CD14-positive monocyte (primary cell): ENCODE measurements at regions not wholly inside any gene's neighbourhood (a gene's known extent, or its start where the extent isn't known, plus 50 kb on each side); places are given as distances from the start of the nearest gene placed in this dataset.

Source experiments
- DNase-seq, 3 donors: peaks; one replicate each; pipeline ENCODE4 v3.0.0-alpha.2; 2011 to 2022
- H2AFZ ChIP-seq: 2 replicates; pipeline ENCODE4 v1.6.0; 2012; ENCODE audit warnings: mild to moderate bottlenecking, low read depth, low read length, inconsistent platforms; ENCODE audit not compliant: insufficient read depth, poor library complexity, severe bottlenecking
- H3K27ac ChIP-seq, 2 donors: 1 replicate in 1 of 2; 2 replicates in 1 of 2; pipeline ENCODE4 v1.5.1; 2012 to 2013; ENCODE audit warnings: low read length in 2 of 2, control low read depth in 1 of 2, inconsistent platforms in 1 of 2, low read depth in 1 of 2, mild to moderate bottlenecking in 1 of 2
- H3K27me3 ChIP-seq, 2 donors: one replicate each; pipeline versions ENCODE4 v1.6.0 to v1.6.1; 2011 to 2013; ENCODE audit warnings: low read length in 2 of 2; ENCODE audit not compliant: control insufficient read depth in 2 of 2, insufficient read depth in 2 of 2
- H3K36me3 ChIP-seq, 2 donors: replicated peaks in 1 of 2; 1 replicate in 1 of 2; 2 replicates in 1 of 2; pipeline versions ENCODE4 v1.5.1 to v1.6.1; 2012 to 2013; ENCODE audit warnings: low read length in 2 of 2, control low read depth in 1 of 2, inconsistent platforms in 1 of 2, mild to moderate bottlenecking in 1 of 2; ENCODE audit not compliant: insufficient read depth in 2 of 2, control insufficient read depth in 1 of 2
- H3K4me1 ChIP-seq, 2 donors: 1 replicate in 1 of 2; 2 replicates in 1 of 2; pipeline versions ENCODE4 v1.5.1 to v1.6.1; 2012 to 2013; ENCODE audit warnings: low read length in 2 of 2, control low read depth in 1 of 2, inconsistent platforms in 1 of 2, mild to moderate bottlenecking in 1 of 2, moderate library complexity in 1 of 2; ENCODE audit not compliant: insufficient read depth in 2 of 2, control insufficient read depth in 1 of 2
- H3K4me2 ChIP-seq: replicated peaks from 2 replicates; pipeline ENCODE3; 2012; ENCODE audit warnings: low read length, moderate library complexity, mild to moderate bottlenecking; ENCODE audit not compliant: poor library complexity, severe bottlenecking; ENCODE audit errors: extremely low read depth
- H3K4me3 ChIP-seq, 3 experiments: fragments of 200-600 bp in 1 of 3; sonication (generic) in 1 of 3; replicated peaks in 1 of 3; 1 replicate in 2 of 3; 2 replicates in 1 of 3; pipeline ENCODE4 v1.5.1; 2011 to 2013; ENCODE audit warnings: low read length in 3 of 3, mild to moderate bottlenecking in 3 of 3, control low read depth in 2 of 3, low read depth in 2 of 3, inconsistent platforms in 1 of 3, moderate library complexity in 1 of 3
- H3K79me2 ChIP-seq: 2 replicates; pipeline ENCODE4 v1.6.0; 2012; ENCODE audit warnings: mild to moderate bottlenecking, control low read depth, inconsistent platforms, low read length, moderate library complexity; ENCODE audit not compliant: insufficient read depth
- H3K9ac ChIP-seq: 2 replicates; pipeline ENCODE4 v1.6.0; 2017; ENCODE audit warnings: low read length, mild to moderate bottlenecking; ENCODE audit not compliant: insufficient read depth, poor library complexity, severe bottlenecking
- H3K9me3 ChIP-seq, 2 donors: replicated peaks in 1 of 2; 1 replicate in 1 of 2; 2 replicates in 1 of 2; pipeline versions ENCODE4 v1.5.1 to v1.6.1; 2012 to 2013; ENCODE audit warnings: low read length in 2 of 2, control low read depth in 1 of 2; ENCODE audit not compliant: control insufficient read depth in 1 of 2, insufficient read depth in 1 of 2
- H4K20me1 ChIP-seq: 2 replicates; pipeline ENCODE4 v1.6.0; 2012; ENCODE audit warnings: mild to moderate bottlenecking, low read length, control low read depth, moderate library complexity; ENCODE audit not compliant: insufficient read depth
- H3K27ac Mint-ChIP-seq, 7 donors: one replicate each; pipeline ENCODE4 v1.8.0; 2020; ENCODE audit warnings: mild to moderate bottlenecking in 7 of 7, mixed read lengths in 7 of 7, moderate library complexity in 6 of 7, inconsistent platforms in 2 of 7
- H3K27me3 Mint-ChIP-seq, 3 donors: one replicate each; pipeline ENCODE4 v1.8.0; 2021 to 2022; ENCODE audit warnings: low read depth in 3 of 3, mild to moderate bottlenecking in 3 of 3, mixed read lengths in 3 of 3, moderate library complexity in 3 of 3, inconsistent platforms in 1 of 3
- H3K36me3 Mint-ChIP-seq, 2 donors: one replicate each; pipeline ENCODE4 v1.8.0; 2020; ENCODE audit warnings: mixed read lengths in 2 of 2, inconsistent platforms in 1 of 2, mild to moderate bottlenecking in 1 of 2
- H3K4me1 Mint-ChIP-seq: one replicate; pipeline ENCODE4 v1.8.0; 2020; ENCODE audit warnings: mild to moderate bottlenecking, mixed read lengths
- H3K4me3 Mint-ChIP-seq, 2 donors: one replicate each; pipeline ENCODE4 v1.8.0; 2020; ENCODE audit warnings: mild to moderate bottlenecking in 2 of 2, mixed read lengths in 2 of 2, moderate library complexity in 1 of 2
- H3K9me3 Mint-ChIP-seq, 7 donors: one replicate each; pipeline ENCODE4 v1.8.0; 2020 to 2022; ENCODE audit warnings: mixed read lengths in 7 of 7, mild to moderate bottlenecking in 6 of 7, moderate library complexity in 6 of 7, inconsistent platforms in 2 of 7
- WGBS: methylation state at CpG from one replicate; pipeline ENCODE4 v1.1.5; 2013; ENCODE audit warnings: missing lambda C conversion rate; ENCODE audit not compliant: insufficient coverage; 5-methylcytosine and 5-hydroxymethylcytosine counted together
- intact Hi-C, 2 donors: fragments of 100-400 bp; cut with micrococcal nuclease; formaldehyde crosslinking; loops; one replicate each; pipeline versions ENCODE4 v1.15.0 to v1.15.1; 2023
- TF ChIP-seq, protein P1 (sequence below): fragments of 200-600 bp; IDR thresholded peaks from one replicate; pipeline ENCODE4 v1.8.0; 2022; ENCODE audit warnings: antibody characterized with exemption, mild to moderate bottlenecking

DNA sequence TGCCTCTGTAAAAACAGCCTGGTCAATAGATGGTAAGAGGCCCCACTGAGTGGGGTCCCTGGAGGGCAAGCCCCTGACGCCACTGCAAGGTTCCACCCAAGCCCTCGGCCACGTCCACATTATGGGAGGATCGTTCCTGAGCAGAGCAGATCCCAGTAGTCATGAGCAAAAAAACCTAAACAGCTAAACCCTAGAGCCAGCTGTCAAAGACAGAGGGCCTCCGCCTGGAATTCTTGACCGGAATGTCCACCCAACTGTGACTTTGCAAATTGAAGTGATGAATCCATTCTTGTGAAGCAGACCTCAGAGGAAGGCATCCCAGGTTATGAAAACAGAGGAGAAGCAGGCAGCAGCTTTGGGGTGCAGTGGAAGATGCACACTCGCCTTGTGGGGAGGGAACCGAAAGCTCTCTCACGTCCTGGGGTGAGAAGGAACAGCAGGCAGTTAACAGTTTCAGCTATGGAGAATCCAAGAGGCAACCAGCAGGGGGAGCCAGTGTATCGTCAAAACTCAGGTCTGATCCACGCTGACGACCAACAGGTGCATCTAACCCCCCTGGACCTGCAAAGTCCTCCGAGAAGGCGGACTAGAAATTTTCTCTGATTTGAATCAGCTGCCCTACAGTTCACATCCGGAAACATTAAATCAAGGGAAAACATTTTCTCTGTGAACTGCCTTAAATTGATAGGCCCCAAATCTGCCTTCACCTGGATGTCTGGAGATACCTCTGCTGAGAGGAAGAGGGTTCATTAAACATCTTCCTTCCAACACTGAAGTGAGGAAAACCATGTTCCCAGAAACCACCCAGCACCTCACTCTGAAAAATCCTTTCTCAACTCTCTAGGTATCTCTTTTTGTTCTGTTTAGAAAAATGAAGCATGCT, 139.1 kb upstream of the PFKP start:
- peak; percentile 30 to 55 (median 40) for DNase-seq
- Mint-ChIP-seq H3K4me1 (peaks cover 17% of the 10 kb centered on the region), H3K36me3 (no peaks in the 10 kb centered on the region), H3K27me3 (peaks cover 0 to 4% (median 2%) of the 10 kb centered on the region in 3 donors), H3K27ac (no peak overlapping the region), H3K9me3 (peaks cover 0 to 3% (median 0%) of the 10 kb centered on the region in 7 donors), H3K4me3 (no peak overlapping the region)
- no peaks in the 10 kb centered on the region for H4K20me1 ChIP-seq
- H3K4me3 ChIP-seq: no peak overlapping the region
- no peaks in the 10 kb centered on the region for H3K79me2 ChIP-seq
- no peak overlapping the region for H3K4me2 ChIP-seq
- TF ChIP-seq, protein P1, sequence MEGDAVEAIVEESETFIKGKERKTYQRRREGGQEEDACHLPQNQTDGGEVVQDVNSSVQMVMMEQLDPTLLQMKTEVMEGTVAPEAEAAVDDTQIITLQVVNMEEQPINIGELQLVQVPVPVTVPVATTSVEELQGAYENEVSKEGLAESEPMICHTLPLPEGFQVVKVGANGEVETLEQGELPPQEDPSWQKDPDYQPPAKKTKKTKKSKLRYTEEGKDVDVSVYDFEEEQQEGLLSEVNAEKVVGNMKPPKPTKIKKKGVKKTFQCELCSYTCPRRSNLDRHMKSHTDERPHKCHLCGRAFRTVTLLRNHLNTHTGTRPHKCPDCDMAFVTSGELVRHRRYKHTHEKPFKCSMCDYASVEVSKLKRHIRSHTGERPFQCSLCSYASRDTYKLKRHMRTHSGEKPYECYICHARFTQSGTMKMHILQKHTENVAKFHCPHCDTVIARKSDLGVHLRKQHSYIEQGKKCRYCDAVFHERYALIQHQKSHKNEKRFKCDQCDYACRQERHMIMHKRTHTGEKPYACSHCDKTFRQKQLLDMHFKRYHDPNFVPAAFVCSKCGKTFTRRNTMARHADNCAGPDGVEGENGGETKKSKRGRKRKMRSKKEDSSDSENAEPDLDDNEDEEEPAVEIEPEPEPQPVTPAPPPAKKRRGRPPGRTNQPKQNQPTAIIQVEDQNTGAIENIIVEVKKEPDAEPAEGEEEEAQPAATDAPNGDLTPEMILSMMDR: peak; percentile 67
- intact Hi-C loops: loop anchor here (5.0 kb wide), 1 partner anchor 114 kb away; no protein-coding TSS in a partner anchor
- no peaks in the 10 kb centered on the region for H3K9me3 ChIP-seq
- H3K9ac ChIP-seq: no peak overlapping the region
- no peak overlapping the region for H3K27ac ChIP-seq
- H2AFZ ChIP-seq: no peak overlapping the region
- peaks cover 0 to 14% of the 10 kb centered on the region in 2 donors for H3K4me1 ChIP-seq
- H3K27me3 ChIP-seq: no peaks in the 10 kb centered on the region
- 41% methylated on average over 13 of the region's 15 CpGs for WGBS
- no peaks in the 10 kb centered on the region for H3K36me3 ChIP-seq

DNA sequence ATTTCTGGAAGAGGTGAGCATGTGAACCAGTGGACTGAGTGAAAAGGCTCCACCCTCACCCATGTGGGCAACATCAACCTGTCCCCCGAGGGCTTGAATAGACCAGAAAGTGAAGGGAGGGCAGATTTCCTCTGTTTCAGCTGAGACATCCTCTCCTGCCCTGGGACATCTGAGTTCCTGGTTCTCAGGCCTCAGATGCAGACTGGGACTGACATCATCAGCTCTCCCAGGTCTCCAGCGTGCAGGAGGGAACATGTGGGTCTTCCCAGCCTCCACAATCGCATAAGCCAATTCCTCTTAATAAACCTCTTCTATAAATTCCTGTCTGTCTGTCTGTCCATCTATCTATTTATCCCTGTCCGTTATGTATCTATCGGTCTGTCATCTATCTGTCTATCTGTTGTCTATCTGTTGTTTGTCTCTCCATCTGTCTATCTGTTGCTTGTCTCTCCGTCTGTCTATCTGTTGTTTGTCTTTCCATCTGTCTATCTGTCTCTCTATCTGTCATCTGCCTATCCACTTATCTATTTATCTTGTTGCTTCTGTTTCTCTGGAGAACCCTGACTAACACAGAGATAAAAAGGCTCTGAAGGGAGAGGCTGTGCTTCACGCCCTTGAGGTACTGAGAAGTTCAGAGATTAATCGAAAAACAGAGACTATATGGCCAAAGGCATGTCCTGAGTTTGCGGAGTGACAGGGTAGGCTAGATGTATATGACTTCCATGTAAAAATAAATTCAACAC, 140.3 kb upstream of the PFKP start:
- Histone ChIP-seq H3K79me2 (no peaks in the 10 kb centered on the region), H3K9me3 (no peaks in the 10 kb centered on the region), H3K9ac (no peak overlapping the region), H3K36me3 (no peaks in the 10 kb centered on the region), H2AFZ (no peak overlapping the region), H3K27ac (no peak overlapping the region), H3K4me3 (no peak overlapping the region), H4K20me1 (no peaks in the 10 kb centered on the region), H3K27me3 (no peaks in the 10 kb centered on the region), H3K4me2 (no peak overlapping the region), H3K4me1 (peaks cover 0 to 22% of the 10 kb centered on the region in 2 donors)
- Mint-ChIP-seq H3K4me1 (peaks cover 23% of the 10 kb centered on the region), H3K27me3 (peaks cover 1 to 6% (median 5%) of the 10 kb centered on the region in 3 donors), H3K9me3 (peaks cover 0 to 4% (median 0%) of the 10 kb centered on the region in 7 donors), H3K4me3 (no peak overlapping the region), H3K27ac (no peak overlapping the region), H3K36me3 (no peaks in the 10 kb centered on the region)
- TF ChIP-seq, protein P1: no peak
- intact Hi-C loops: loop anchor here (5.0 kb wide), 1 partner anchor 115 kb away; no protein-coding TSS in a partner anchor
- WGBS: 94% methylated on average over 3 of the region's 9 CpGs
- no peak for DNase-seq
